ENCODE measurements at regions not wholly inside any gene's neighbourhood (a gene's known extent, or its start where the extent isn't known, plus 50 kb on each side); places are given as distances from the start of the nearest gene placed in this dataset.

- H3K79me2 ChIP-seq = peaks cover 72% of the 10 kb centered on the region
- no peak overlapping the region for H3K4me2 ChIP-seq
- no peak for DNase-seq (ENCODE audit: low spot score)
- TF ChIP-seq EZH2 (IDR thresholded peaks at IDR 0.05; ENCODE audit: borderline replicate concordance) (no peak), EZH2phosphoT487 (IDR thresholded peaks at IDR 0.05; ENCODE audit: low read depth, severe bottlenecking, unreplicated experiment) (no peak)
- TF ChIP-seq, protein P1, sequence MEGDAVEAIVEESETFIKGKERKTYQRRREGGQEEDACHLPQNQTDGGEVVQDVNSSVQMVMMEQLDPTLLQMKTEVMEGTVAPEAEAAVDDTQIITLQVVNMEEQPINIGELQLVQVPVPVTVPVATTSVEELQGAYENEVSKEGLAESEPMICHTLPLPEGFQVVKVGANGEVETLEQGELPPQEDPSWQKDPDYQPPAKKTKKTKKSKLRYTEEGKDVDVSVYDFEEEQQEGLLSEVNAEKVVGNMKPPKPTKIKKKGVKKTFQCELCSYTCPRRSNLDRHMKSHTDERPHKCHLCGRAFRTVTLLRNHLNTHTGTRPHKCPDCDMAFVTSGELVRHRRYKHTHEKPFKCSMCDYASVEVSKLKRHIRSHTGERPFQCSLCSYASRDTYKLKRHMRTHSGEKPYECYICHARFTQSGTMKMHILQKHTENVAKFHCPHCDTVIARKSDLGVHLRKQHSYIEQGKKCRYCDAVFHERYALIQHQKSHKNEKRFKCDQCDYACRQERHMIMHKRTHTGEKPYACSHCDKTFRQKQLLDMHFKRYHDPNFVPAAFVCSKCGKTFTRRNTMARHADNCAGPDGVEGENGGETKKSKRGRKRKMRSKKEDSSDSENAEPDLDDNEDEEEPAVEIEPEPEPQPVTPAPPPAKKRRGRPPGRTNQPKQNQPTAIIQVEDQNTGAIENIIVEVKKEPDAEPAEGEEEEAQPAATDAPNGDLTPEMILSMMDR (IDR thresholded peaks at IDR 0.05; ENCODE audit: poor library complexity) = no peak
- H3K9me3 ChIP-seq (ENCODE audit: low read depth) = no peaks in the 10 kb centered on the region
- no peaks in the 10 kb centered on the region for H4K20me1 ChIP-seq (ENCODE audit: insufficient read depth, poor library complexity, severe bottlenecking)
- WGBS (ENCODE audit: low lambda C conversion rate, missing lambda C conversion rate) = 70% methylated on average over 1 of the region's 1 CpG
- H3K9me2 ChIP-seq (replicated peaks; ENCODE audit: insufficient read depth) = no peaks in the 10 kb centered on the region
- no peak overlapping the region for H3K4me3 ChIP-seq
- no peak overlapping the region for H2AFZ ChIP-seq
- no peaks in the 10 kb centered on the region for H3K27me3 ChIP-seq
- no peak overlapping the region for H3K27ac ChIP-seq
- peaks cover 5% of the 10 kb centered on the region for H3K4me1 ChIP-seq (ENCODE audit: insufficient read depth)
- H3K36me3 ChIP-seq (replicated peaks; ENCODE audit: insufficient read depth, low read depth) = no peaks in the 10 kb centered on the region
Measured at GRCh38 chr6:56806368-56806767, 148.5 kb upstream of the BEND6 start.

- Histone ChIP-seq H3K27me3 (no peaks in the 10 kb centered on the region), H4K20me1 (ENCODE audit: insufficient read depth, poor library complexity, severe bottlenecking) (no peaks in the 10 kb centered on the region), H3K27ac (no peak overlapping the region), H3K4me1 (ENCODE audit: insufficient read depth) (peaks cover 5% of the 10 kb centered on the region), H3K9me3 (ENCODE audit: low read depth) (no peaks in the 10 kb centered on the region), H3K9me2 (replicated peaks; ENCODE audit: insufficient read depth) (no peaks in the 10 kb centered on the region), H3K4me2 (no peak overlapping the region), H2AFZ (no peak overlapping the region), H3K4me3 (no peak overlapping the region), H3K79me2 (peaks cover 70% of the 10 kb centered on the region), H3K36me3 (replicated peaks; ENCODE audit: insufficient read depth, low read depth) (no peaks in the 10 kb centered on the region)
- WGBS (ENCODE audit: low lambda C conversion rate, missing lambda C conversion rate) = 67% methylated on average over 1 of the region's 1 CpG
- TF ChIP-seq EZH2 (IDR thresholded peaks at IDR 0.05; ENCODE audit: borderline replicate concordance) (no peak), EZH2phosphoT487 (IDR thresholded peaks at IDR 0.05; ENCODE audit: low read depth, severe bottlenecking, unreplicated experiment) (no peak)
- TF ChIP-seq, protein P1 (IDR thresholded peaks at IDR 0.05; ENCODE audit: poor library complexity) = no peak
- no peak for DNase-seq (ENCODE audit: low spot score)
Measured at GRCh38 chr6:56804996-56805395, 149.9 kb upstream of the BEND6 start.

- Histone ChIP-seq H3K27ac (no peak overlapping the region), H3K36me3 (replicated peaks; ENCODE audit: insufficient read depth, low read depth) (no peaks in the 10 kb centered on the region), H3K27me3 (no peaks in the 10 kb centered on the region), H3K9me2 (replicated peaks; ENCODE audit: insufficient read depth) (no peaks in the 10 kb centered on the region), H2AFZ (no peak overlapping the region), H3K4me1 (ENCODE audit: insufficient read depth) (peaks cover 5% of the 10 kb centered on the region), H3K4me3 (no peak overlapping the region), H3K4me2 (no peak overlapping the region), H3K9me3 (ENCODE audit: low read depth) (no peaks in the 10 kb centered on the region), H3K79me2 (peaks cover 75% of the 10 kb centered on the region), H4K20me1 (ENCODE audit: insufficient read depth, poor library complexity, severe bottlenecking) (no peaks in the 10 kb centered on the region)
- no peak for DNase-seq (ENCODE audit: low spot score)
- TF ChIP-seq EZH2phosphoT487 (IDR thresholded peaks at IDR 0.05; ENCODE audit: low read depth, severe bottlenecking, unreplicated experiment) (no peak), EZH2 (IDR thresholded peaks at IDR 0.05; ENCODE audit: borderline replicate concordance) (no peak)
- TF ChIP-seq, protein P1 (IDR thresholded peaks at IDR 0.05; ENCODE audit: poor library complexity) = no peak
- 63% methylated on average over 2 of the region's 2 CpGs for WGBS (ENCODE audit: low lambda C conversion rate, missing lambda C conversion rate)
Measured at GRCh38 chr6:56803594-56803993, 151.3 kb upstream of the BEND6 start.

DNA sequence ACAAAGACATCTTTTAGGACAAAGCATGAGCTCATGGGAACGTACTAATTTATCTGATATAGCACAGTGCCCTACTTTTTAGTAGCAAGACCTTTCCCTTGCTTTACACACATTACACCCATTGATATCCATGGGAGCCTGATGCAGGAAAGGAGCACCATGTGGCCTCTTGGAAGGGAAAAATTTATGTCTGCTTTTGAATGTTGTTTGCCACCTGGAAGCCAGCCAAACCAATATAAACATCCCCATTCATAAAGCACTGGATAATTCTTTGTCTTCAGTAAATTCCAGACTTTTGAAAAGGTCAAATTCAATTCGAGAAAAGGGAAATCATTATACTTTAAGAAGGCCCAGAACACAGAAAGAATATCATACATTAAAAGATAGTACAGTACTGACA lies 152.3 kb upstream of the BEND6 start:
- Histone ChIP-seq H3K27ac (no peak overlapping the region), H2AFZ (no peak overlapping the region), H4K20me1 (ENCODE audit: insufficient read depth, poor library complexity, severe bottlenecking) (no peaks in the 10 kb centered on the region), H3K9me3 (ENCODE audit: low read depth) (no peaks in the 10 kb centered on the region), H3K4me1 (ENCODE audit: insufficient read depth) (peaks cover 5% of the 10 kb centered on the region), H3K4me2 (no peak overlapping the region), H3K9me2 (replicated peaks; ENCODE audit: insufficient read depth) (no peaks in the 10 kb centered on the region), H3K4me3 (no peak overlapping the region), H3K36me3 (replicated peaks; ENCODE audit: insufficient read depth, low read depth) (no peaks in the 10 kb centered on the region), H3K27me3 (no peaks in the 10 kb centered on the region), H3K79me2 (peaks cover 75% of the 10 kb centered on the region)
- 58% methylated on average over 2 of the region's 2 CpGs for WGBS (ENCODE audit: low lambda C conversion rate, missing lambda C conversion rate)
- TF ChIP-seq EZH2 (IDR thresholded peaks at IDR 0.05; ENCODE audit: borderline replicate concordance) (no peak), EZH2phosphoT487 (IDR thresholded peaks at IDR 0.05; ENCODE audit: low read depth, severe bottlenecking, unreplicated experiment) (no peak)
- TF ChIP-seq, protein P1 (IDR thresholded peaks at IDR 0.05; ENCODE audit: poor library complexity) = no peak
- no peak for DNase-seq (ENCODE audit: low spot score)
